A673 (cell line): ENCODE measurements at regions not wholly inside any gene's neighbourhood (a gene's known extent, or its start where the extent isn't known, plus 50 kb on each side); places are given as distances from the start of the nearest gene placed in this dataset.

ENCODE experiments used
- BruUV-seq: library from RNA; stranded (reverse); fragments of 400-500 nt; replicated peaks from 2 replicates; lab custom pipeline; 2021; lab: Mats Ljungman, UMichigan
- CTCF ChIA-PET: fragments of 300-600 bp; sonication (Branson Sonifier 250); formaldehyde crosslinking; loops from one replicate; lab custom pipeline; 2022; ENCODE audit warnings: antibody characterized with exemption; lab: Charles Lee
- POLR2A ChIA-PET: fragments of 300-600 bp; sonication (Branson Sonifier 250); formaldehyde crosslinking; loops from one replicate; lab custom pipeline; 2022; ENCODE audit warnings: antibody characterized with exemption; ENCODE audit not compliant: low non-redundant PET; lab: Charles Lee
- DNase-seq: peaks from one replicate; pipeline ENCODE4 v3.0.0-alpha.2; 2015; ENCODE audit warnings: low spot score
- H3K27ac ChIP-seq: fragments of 200-600 bp; sonication (generic); 2 replicates; pipeline ENCODE4 v1.5.1; 2016; ENCODE audit warnings: mixed run types, low read depth, mild to moderate bottlenecking, mixed read lengths, antibody characterized with exemption, low read length; ENCODE audit not compliant: poor library complexity, severe bottlenecking
- H3K27me3 ChIP-seq: fragments of 200-600 bp; sonication (generic); replicated peaks from 2 replicates; pipeline ENCODE4 v1.6.1; 2017; ENCODE audit warnings: mixed run types, low read depth, mild to moderate bottlenecking, mixed read lengths, antibody characterized with exemption, low read length; ENCODE audit not compliant: insufficient read depth, poor library complexity
- H3K36me3 ChIP-seq: fragments of 200-600 bp; sonication (generic); 2 replicates; pipeline ENCODE4 v1.6.1; 2016; ENCODE audit warnings: mixed run types, mild to moderate bottlenecking, mixed read lengths, antibody characterized with exemption, low read length; ENCODE audit not compliant: insufficient read depth, poor library complexity, severe bottlenecking
- H3K4me1 ChIP-seq: fragments of 200-600 bp; sonication (generic); 2 replicates; pipeline ENCODE4 v1.6.1; 2017; ENCODE audit warnings: mixed run types, mild to moderate bottlenecking, mixed read lengths, antibody characterized with exemption, low read length; ENCODE audit not compliant: insufficient read depth, poor library complexity, severe bottlenecking
- H3K4me3 ChIP-seq: fragments of 200-600 bp; sonication (generic); 2 replicates; pipeline ENCODE4 v1.5.1; 2016; ENCODE audit warnings: low read depth, mixed run types, mild to moderate bottlenecking, mixed read lengths, low read length; ENCODE audit not compliant: poor library complexity, severe bottlenecking
- H3K9me3 ChIP-seq: fragments of 200-600 bp; sonication (generic); 2 replicates; pipeline ENCODE4 v1.6.1; 2016; ENCODE audit warnings: mixed run types, low read depth, mild to moderate bottlenecking, mixed read lengths, antibody characterized with exemption, low read length; ENCODE audit not compliant: poor library complexity, severe bottlenecking
- CTCF ChIP-seq: fragments of 300-800, 200-600 bp; sonication (generic); conservative IDR thresholded peaks from 2 replicates; pipeline ENCODE4 v1.5.1; 2017; ENCODE audit warnings: low read depth, mild to moderate bottlenecking, antibody characterized with exemption, low read length, moderate library complexity, mixed read lengths
- EZH2 ChIP-seq: fragments of 200-600 bp; sonication (generic); IDR thresholded peaks from 2 replicates; pipeline ENCODE4 v1.6.1; 2017; ENCODE audit warnings: borderline replicate concordance, low read depth, mild to moderate bottlenecking, mixed read lengths, antibody characterized with exemption, low read length; ENCODE audit not compliant: poor library complexity, severe bottlenecking
- intact Hi-C: fragments of 100-400 bp; cut with micrococcal nuclease; formaldehyde crosslinking; loops from one replicate; pipeline ENCODE4 v1.10.0; 2022; ENCODE audit not compliant: unreplicated experiment

- TF ChIP-seq CTCF (no peak), EZH2 (no peak)
- POLR2A ChIA-PET = no interaction called here
- BruUV-seq = no TSS peak
These were observed 108.3 kb upstream of the DHX40 start for GRCh38 chr17:59456923-59457615.

GRCh38 chr17:59462385-59462784 lies 103.0 kb upstream of the DHX40 start:
- Histone ChIP-seq H3K27ac (no peak overlapping the region), H3K4me1 (no peaks in the 10 kb centered on the region), H3K4me3 (no peak overlapping the region), H3K9me3 (no peaks in the 10 kb centered on the region), H3K27me3 (no peaks in the 10 kb centered on the region), H3K36me3 (no peaks in the 10 kb centered on the region)
- intact Hi-C loops = no loop called here
- CTCF ChIA-PET = no interaction called here
- BruUV-seq = no TSS peak
- no peak for TF ChIP-seq EZH2
- no peak for TF ChIP-seq CTCF
- POLR2A ChIA-PET = interaction anchor here (0.5 kb wide), 1 partner anchor 15 kb away, joined by 3 read pairs; no protein-coding TSS in a partner anchor
- no peak for DNase-seq

More at GRCh38 chr17:59456923-59457615, 108.3 kb upstream of the DHX40 start:
- H3K36me3 ChIP-seq = no peaks in the 10 kb centered on the region
- no peaks in the 10 kb centered on the region for H3K9me3 ChIP-seq
- no peak for DNase-seq
- H3K4me3 ChIP-seq = no peak overlapping the region
- H3K4me1 ChIP-seq = no peaks in the 10 kb centered on the region
- CTCF ChIA-PET = no interaction called here
- H3K27ac ChIP-seq = no peak overlapping the region
- intact Hi-C loops = no loop called here
- H3K27me3 ChIP-seq = no peaks in the 10 kb centered on the region

- no peak for DNase-seq
- CTCF ChIA-PET = no interaction called here
- POLR2A ChIA-PET = interaction anchor here (0.5 kb wide), 1 partner anchor 12 kb away, joined by 3 read pairs; no protein-coding TSS in a partner anchor
- no peaks in the 10 kb centered on the region for H3K4me1 ChIP-seq
- no peak for TF ChIP-seq CTCF
- no peak for TF ChIP-seq EZH2
- H3K36me3 ChIP-seq = no peaks in the 10 kb centered on the region
- BruUV-seq = no TSS peak
- intact Hi-C loops = no loop called here
- no peak overlapping the region for H3K27ac ChIP-seq
- H3K27me3 ChIP-seq = no peaks in the 10 kb centered on the region
- no peak overlapping the region for H3K4me3 ChIP-seq
- H3K9me3 ChIP-seq = no peaks in the 10 kb centered on the region
These were observed 101.2 kb upstream of the DHX40 start for GRCh38 chr17:59464246-59464645.
